Mammary epithelial cell (primary cell): ENCODE measurements at regions not wholly inside any gene's neighbourhood (a gene's known extent, or its start where the extent isn't known, plus 50 kb on each side); places are given as distances from the start of the nearest gene placed in this dataset.

ENCODE experiments used
- CTCF ChIP-seq, 2 donors: IDR thresholded peaks in 1 of 2; conservative IDR thresholded peaks in 1 of 2; 2 replicates each; pipeline ENCODE4 v1.5.1; 2011 to 2012; ENCODE audit warnings: inconsistent platforms in 2 of 2, low read length in 2 of 2, mild to moderate bottlenecking in 2 of 2, control low read depth in 1 of 2, low read depth in 1 of 2; ENCODE audit not compliant: insufficient read depth in 1 of 2; ENCODE audit errors: extremely low read depth in 1 of 2
- EZH2 ChIP-seq: IDR thresholded peaks from 2 replicates; pipeline ENCODE4 v1.6.1; 2012; ENCODE audit warnings: low read length, inconsistent platforms, borderline replicate concordance

- no peak for TF ChIP-seq CTCF (conservative IDR thresholded peaks at IDR 0.05 in 1 of 2, IDR thresholded peaks at IDR 0.05 in 1 of 2; ENCODE audit: extremely low read depth in 1 of 2, insufficient read depth in 1 of 2, low read depth in 1 of 2, low read length in 2 of 2)
- TF ChIP-seq EZH2 = no peak
These were observed 339.7 kb upstream of the IRX4 start for GRCh38 chr5:2222246-2222992.
